Endothelial cell of umbilical vein (primary cell): ENCODE measurements at regions not wholly inside any gene's neighbourhood (a gene's known extent, or its start where the extent isn't known, plus 50 kb on each side); places are given as distances from the start of the nearest gene placed in this dataset.

Source experiments
- CTCF ChIP-seq, 2 donors: IDR thresholded peaks; 1 replicate in 1 of 2; 2 replicates in 1 of 2; pipeline ENCODE4 v1.5.1; 2011; ENCODE audit warnings: low read length in 2 of 2, mild to moderate bottlenecking in 2 of 2, moderate library complexity in 2 of 2, control low read depth in 1 of 2, inconsistent platforms in 1 of 2, low read depth in 1 of 2; ENCODE audit not compliant: insufficient read depth in 1 of 2; ENCODE audit errors: extremely low read depth in 1 of 2
- EZH2 ChIP-seq: IDR thresholded peaks from 2 replicates; pipeline ENCODE4 v1.6.1; 2012; ENCODE audit warnings: borderline replicate concordance, low read depth, mild to moderate bottlenecking, moderate library complexity, low read length, inconsistent platforms; ENCODE audit not compliant: severe bottlenecking
- FOS ChIP-seq: IDR thresholded peaks from 2 replicates; pipeline ENCODE4 v1.6.1; 2011; ENCODE audit warnings: mild to moderate bottlenecking, low read length, moderate library complexity, borderline replicate concordance; ENCODE audit not compliant: insufficient read depth
- MYC ChIP-seq: IDR thresholded peaks from one replicate; pipeline ENCODE4 v1.6.1; 2011; ENCODE audit warnings: mild to moderate bottlenecking, low read depth, low read length
- POLR2A ChIP-seq: IDR thresholded peaks from 2 replicates; pipeline ENCODE4 v1.6.1; 2012; ENCODE audit warnings: low read depth, mild to moderate bottlenecking, control low read depth, low read length
- POLR2AphosphoS5 ChIP-seq: IDR thresholded peaks from 2 replicates; pipeline ENCODE4 v1.6.1; 2012; ENCODE audit warnings: low read depth, mild to moderate bottlenecking, control low read depth, low read length, moderate library complexity; ENCODE audit not compliant: insufficient read depth

GRCh38 chr2:123495241-123495640 lies 529.8 kb upstream of the CNTNAP5 start:
- TF ChIP-seq FOS (no peak), CTCF (IDR thresholded peaks at IDR 0.05; ENCODE audit: extremely low read depth in 1 of 2, insufficient read depth in 1 of 2, low read depth in 1 of 2, low read length in 2 of 2) (no peak), POLR2AphosphoS5 (no peak), MYC (no peak), EZH2 (no peak), POLR2A (no peak)
